ENCODE measurements at regions not wholly inside any gene's neighbourhood (a gene's known extent, or its start where the extent isn't known, plus 50 kb on each side); places are given as distances from the start of the nearest gene placed in this dataset.
"Not testable (repeated sequence)": the region's sequence is repeated elsewhere in the genome, so short reads cannot be mapped to it uniquely, and the experiment has no call there.

DNA sequence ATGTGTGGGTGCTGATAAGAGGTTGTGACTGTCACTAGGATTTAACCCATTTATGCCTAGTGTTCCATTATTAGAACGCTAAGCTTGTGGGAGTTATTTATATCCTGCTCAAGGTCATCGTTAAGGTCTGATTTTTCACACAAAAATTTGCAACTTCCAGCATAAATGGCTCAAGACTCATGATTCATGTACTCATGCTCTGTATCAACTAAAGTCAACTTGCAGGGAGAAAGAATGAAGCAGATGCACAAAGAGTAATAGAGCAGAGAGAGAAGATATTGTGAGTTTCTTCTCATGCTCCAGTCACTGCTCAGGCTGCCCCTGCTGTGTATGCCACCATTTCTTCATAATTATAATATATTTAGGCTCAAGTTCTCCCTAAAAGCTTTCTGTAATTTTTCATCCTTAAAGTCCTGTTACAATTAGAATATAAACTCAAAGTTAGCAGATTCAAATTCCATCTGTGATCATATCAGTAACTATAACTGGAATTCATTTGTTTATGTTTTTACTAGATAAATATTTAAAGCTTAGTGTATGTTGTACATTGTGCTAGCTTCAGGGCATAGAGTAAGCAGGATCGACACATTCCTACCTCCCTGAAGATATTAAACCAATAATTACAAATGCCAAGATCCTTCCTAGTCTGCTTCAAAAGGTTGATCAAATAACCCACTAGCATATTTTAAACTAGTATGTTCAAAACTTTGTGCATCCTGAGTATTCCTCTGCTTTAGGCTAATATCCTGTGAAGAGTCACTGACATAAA lies 136.7 kb downstream of the NUDT12 start:
- DNase-seq: no peak

DNA sequence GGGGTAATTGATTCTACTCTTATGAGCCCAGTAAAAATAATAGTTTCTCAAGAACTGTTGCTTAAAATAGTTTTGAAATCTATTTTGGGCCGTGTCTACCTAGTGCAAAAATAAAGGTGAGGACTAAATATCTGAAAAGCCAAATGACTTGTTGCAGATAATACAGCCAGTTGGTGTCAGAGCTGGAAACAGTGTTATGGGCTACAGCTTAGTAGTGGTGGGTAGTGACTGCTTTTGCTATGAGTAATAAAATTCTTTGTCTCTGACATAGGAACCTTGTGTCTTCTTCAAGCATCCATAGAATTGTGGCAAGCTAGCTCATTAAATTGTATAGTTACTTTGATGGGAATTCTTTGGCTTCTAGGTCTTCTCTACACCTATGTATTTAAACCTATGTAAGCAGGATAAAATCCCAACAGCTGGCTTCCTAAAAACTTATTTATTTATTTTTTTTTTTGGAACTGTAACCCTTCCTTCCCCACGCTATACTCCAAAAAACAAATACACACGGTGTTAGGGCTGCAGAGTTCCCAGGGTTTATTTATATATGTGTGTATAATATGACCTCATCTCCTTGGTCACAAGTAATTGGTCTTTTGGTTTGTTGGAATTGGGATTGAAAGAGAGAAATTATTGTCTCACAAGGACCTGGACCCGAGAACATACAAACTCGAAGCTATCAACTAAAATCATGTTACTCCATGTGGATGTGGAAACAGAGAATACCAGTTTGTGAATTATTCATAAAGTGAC lies 138.0 kb downstream of the NUDT12 start:
- no peak for DNase-seq

DNA sequence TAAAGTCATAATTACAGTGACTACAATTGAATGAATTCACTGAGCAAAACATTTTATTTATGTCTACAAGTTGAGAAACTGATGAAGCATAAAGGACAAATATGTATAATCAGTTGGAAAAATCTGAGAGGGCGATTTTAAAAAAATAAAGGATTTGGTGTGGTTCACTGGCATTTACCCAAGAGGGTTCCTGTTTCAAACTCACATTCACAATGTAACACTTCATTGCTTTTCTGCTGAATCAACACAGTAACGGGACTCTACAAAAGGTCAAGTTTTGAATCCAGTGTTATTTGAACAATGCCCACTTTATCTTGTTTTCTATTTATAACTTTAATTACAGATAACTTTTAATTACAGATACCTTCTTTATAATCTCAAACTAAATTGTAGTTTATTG lies 138.6 kb downstream of the NUDT12 start:
- DNase-seq: no peak

DNA sequence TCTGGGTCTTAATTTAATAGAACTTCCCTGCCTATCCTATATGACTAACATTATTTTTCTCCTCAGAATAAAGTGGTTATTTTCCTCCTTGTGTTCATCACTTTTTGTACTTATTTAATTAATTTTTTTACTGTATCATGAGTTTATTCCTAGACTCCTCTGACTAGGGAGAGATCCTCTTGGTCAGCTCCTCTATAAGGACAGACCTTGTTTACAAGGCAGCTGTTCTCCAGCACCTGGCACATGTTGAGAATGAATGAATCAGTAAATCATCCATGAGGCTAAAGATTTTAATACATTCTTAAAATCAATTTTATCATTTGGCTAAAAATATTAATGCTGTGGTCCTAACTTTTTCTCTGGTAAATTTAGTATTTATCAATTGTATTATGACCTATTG lies 139.8 kb downstream of the NUDT12 start:
- DNase-seq: no peak

DNA sequence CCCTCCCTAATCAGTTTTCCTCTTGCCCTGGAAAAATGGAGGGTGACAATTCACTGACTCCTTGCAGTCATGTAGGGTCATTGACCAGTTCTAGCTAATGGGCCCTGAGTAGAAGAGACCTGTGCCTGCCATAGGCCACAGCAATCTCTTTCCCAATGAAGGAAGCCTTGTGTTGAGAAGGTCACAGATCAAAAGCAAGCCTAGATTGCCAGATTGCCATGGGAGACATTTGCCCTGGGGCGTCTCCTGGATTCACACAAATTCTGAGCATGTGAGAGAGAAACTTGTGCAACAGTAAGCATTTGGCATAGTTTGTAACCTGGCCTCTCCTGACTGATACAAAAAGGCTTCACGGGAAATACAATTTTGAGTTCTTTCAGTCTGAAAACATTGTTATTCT lies 148.0 kb downstream of the NUDT12 start:
- DNase-seq: no peak

DNA sequence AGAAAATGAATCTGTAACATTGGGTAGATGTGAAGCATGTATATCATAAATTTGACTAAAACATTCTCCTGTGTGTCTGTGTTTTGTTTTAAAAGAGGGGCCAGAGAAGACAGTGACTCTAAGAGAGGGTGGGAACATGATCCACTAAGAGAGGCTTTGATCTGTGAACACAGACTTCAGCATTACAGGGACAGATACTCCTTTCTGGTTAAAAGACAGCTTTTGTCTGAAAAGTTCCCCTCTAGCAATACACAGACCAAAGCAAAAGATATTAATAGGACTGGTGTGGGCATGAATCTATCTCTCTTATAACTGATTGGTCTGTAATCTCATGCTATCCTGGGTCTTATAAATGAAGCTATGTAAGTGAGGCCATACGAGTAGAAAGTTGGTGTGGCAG lies 150.9 kb downstream of the NUDT12 start:
- no peak for DNase-seq

DNA sequence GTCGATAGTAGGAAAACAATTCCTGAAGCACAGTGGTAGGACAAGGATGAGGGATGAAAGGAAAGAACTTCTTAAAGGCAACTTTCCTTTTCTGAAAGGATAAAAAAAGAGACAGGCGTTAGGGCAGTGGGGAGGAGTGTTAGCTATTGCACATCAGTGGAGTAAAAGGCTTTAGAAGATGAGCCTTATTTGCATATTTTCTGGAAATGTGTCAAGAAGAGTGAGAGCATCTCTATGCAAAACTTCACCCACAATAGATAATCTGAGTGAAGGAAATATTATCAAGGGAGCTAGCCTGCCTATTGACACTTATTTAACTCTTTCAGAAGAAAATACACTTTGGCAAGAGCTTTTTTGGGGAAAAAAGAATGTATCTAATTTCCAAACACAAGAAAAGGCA lies 151.6 kb downstream of the MACIR start:
- DNase-seq: no peak

DNA sequence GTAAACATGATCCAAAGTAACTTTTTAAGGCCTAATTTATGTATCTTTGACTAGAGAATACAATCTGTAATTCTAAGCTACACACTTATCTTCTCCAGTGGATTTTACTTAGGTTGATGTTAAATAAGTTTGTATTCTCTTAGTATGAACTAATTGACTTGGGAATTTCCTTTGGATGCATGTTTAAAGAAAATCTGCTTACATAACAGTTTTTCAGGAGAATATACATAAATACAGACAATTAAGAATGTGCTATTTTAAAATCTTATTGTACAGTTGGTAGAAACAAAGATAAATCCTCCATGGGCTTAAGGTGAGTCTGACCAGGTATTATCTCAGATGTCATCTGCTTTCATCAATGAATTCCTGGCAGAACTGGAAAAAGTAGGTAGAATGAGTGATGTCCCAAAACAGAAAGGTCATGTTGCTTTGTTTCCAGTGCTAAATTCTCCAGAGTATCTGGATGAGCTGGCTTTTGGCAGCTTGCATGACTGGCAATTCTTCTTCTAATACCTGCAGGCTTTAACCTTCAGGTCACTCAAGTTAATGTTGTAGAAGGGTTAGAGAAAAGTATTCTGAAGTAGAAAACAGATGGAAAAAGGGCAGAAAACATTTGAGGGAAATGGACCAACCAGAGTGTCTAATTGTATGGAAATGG lies 150.6 kb downstream of the MACIR start:
- DNase-seq: no peak

DNA sequence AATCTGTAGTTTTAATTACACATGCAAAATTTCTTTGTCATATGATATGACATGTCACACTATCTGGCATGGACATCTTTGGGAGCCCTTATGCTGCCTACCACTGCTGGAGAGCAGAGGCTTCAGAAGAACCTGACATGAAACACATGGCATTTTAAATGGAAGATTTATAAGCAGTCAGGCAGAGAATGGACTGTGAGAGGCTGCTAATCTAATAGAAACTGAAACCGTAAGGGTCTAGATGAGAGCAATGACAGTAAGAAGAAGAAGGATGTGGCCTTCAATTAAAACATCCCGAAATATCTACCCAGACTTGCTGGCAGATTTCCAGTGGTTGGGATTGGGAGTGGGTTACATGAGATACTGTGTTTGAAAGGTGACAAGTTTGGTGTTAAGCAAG lies 149.8 kb downstream of the MACIR start:
- DNase-seq: no peak

DNA sequence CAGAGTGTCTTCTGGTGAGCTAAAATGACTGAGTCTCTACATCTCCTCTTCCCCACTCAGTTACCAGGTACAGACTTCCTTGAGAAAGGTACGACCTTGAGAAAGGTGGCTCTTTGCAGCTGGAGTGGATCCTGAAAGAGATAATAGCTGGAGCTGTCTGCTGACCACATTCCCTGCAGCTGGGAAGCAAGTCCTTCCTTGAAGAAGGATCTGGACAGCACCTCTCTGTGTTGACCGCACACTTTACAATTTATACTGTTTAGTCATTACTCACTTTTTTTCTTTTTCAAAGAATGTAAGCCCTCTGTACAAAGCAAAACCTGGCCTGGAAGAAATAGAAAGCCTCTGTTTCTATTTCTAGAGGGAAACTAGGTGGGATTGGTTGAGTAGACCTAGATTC lies 148.8 kb downstream of the MACIR start:
- no peak for DNase-seq

DNA sequence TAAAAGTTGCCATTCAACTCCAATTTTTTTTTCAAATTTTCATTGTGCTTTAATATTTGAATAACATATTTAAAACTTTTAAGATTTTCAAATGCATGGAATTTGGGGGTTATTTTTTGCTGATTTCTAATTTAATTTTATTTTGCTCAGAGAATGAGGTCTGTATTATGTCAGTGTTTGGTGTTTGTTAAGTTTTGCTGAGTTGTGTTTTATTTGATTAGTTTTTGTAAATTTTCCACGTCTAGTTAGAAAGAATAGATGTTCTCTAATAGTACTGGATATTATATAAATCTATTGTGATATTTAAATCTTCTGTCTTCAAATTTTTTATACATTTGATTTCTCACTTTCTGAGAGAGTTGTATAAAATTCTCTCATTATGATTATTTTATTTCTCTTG lies 145.9 kb downstream of the MACIR start:
- no peak for DNase-seq

DNA sequence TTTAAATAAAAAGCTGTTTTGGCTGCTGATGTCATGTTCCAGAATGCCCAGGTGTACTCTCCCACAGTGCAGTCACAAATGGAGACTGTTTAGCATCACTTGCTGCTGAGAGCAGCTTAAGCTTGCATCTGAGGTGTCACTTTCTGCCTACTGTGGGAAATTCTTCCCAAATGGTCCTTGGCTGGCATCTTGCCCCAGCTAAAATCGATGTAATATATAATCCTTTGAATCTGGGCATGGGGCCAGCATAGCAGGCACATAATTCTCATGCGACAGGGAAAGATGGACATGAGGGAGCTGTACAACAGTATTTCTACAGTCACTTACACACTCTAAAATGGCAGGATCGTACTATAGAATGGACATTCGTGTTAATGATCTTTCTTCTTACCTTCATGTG lies 144.3 kb downstream of the MACIR start:
- DNase-seq: no peak

DNA sequence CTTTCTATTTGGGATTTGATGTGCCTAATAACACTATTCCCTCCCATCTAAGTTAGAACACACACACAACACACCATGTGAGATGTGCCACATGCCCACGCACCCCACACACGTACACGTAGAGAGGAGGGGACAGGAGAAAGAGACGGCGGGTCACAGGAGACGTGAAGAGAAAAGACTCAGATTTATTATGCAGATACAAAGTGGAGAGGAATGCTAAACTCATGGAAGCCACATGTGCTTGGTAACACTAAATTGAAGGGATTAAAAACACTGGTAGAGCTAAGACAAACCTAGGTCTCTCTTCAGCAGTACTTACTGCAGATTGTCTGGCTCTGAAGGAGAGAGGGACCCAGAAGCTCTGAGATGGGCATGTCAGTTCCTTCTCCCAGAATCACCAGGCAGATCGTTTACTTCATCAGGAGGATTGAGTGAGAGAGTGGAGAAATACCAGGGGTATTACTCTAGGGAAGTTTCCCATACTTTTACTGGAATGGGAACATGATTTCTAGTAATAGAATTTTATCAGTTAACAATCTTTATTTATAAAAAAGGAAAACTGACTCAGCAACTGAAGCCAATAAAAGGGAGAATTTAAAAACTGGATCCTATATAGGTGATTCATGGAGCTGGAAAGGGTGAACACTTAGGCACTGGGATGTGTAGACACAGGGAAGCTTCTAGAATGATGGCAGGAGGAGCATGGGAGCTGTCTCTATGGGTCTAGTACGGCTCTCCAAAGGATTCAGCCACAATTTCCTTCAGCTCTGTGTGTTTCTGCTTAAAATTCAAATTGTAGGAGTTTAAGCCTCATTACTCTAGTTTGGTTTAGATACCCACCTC lies 139.4 kb downstream of the MACIR start:
- DNase-seq: peak; percentile 2

DNA sequence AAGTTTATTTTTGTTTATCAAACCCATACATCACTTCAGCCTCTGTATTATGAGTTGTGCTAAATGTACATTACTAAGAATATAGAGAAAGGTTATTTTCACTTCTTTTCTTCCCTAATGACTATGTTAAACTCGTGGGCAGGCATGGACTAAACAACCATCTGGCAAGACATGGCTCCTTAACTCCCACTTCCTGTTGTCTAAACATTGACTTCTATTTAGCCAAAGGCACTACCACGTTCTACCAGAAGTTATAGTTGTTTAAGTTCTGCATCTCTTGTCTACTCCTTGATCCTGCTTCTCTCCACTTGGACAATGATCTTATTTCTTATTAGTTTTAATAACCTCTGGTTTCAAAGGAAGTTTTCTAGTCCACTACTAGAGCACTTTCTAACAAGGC lies 136.1 kb downstream of the MACIR start:
- DNase-seq: peak; percentile 6

DNA sequence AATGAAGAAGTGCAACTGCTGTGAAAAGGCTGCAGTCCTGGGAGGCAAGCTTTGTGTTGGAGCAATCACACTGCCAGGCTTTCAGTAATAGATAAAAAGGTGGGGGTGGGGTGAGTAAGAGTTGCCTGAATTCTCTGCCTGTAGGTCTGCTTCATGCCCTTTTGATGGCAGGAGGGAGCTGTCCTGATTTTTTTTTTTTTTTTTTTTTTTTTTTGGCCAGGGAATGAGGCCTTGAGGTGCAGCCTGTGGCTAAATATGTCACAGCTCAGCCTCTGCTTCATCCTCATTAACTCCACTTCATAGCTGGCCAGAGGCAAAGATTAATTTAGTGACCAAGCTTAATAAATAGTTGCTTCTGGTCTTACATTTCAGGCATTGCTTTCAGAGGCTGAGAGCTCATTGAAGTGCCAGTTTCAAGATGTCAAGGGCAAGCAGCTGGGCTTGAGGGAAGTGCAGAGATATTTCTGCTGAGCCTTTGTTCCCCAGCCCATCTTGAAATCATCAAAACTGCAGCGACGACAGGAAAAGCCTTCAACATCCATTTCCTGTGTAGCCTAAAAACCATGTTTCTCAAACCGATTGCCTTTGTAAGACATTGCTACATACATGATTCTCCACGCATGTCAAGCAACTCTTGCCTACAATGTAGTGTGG lies 134.7 kb downstream of the MACIR start:
- DNase-seq: peak; percentile 38

DNA sequence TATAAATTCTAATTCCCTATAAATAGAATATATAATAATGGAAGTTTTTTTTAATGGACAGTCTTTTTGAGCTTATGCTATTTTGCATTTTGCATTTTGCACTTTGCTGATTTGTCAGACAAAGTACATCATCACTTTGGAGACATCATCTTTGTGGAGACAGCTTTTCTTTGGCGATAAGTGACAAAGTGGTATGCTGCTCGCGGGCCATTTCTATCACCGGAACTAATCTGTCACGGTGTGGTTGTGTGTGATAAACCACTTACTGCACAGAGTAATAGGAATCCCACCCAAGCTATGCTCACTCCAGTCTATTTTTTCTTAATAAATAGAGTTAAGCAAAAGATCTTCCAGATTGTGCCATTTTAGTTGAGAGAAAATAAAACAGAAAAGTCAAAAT lies 133.1 kb downstream of the MACIR start:
- peak; percentile 68 for DNase-seq

DNA sequence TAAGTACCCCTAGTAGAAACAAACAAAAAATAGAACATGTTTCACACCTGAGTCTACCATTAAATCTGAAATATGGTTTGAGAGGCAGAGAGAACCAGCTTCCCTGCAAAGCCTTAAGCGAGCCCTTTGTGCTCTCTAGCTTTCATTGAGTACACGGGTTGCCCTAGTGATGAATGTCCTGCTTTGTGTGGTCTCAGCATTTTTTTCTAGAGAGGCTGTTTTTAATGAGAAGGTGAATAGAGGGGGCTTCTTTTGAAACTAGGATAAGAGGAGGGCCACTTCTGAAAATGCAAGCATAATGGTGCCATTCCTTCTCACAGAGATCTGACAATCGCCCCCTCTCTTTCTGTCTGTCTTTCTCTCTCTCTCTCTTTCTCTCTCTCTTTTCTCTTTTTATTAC lies 131.3 kb downstream of the MACIR start:
- no peak for DNase-seq

DNA sequence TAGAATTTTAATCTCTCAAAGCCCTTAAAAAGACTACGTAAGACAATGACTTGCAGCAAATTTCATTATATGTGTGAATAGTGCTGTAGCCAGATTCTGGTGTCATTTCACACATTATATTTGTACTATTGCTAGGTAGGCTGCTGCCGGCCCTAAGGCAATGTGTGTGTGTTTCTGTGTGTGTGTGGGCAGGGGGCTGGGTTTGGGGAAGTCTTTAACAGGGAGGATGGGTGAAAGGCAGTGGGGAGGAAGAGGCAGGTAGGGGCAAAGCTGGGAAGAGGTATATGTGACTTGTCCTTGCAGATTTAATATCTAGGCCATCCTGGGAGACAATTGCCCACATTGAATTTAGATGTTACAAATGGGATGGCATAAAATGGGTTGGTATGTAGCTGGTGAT lies 130.8 kb downstream of the MACIR start:
- DNase-seq: no peak

DNA sequence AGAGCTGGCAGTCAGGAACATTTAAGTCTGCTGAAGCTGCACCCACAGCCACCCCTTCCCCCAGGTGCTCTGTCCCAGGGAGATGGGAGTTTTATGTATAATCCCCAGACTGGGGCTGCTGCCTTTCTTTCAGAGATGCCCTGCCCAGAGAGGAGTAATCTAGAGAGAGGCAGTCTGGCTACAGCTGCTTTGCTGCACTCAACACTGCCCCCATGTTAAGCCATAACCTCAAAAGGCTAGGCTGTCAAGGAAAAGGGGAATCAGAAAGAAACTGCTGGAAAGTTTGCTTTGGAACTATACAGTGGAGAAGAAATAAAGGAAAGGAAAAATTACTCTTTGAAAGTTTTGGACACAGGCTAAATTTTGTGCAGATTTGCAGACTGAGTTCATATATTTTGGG lies 127.2 kb downstream of the MACIR start:
- DNase-seq: no peak

DNA sequence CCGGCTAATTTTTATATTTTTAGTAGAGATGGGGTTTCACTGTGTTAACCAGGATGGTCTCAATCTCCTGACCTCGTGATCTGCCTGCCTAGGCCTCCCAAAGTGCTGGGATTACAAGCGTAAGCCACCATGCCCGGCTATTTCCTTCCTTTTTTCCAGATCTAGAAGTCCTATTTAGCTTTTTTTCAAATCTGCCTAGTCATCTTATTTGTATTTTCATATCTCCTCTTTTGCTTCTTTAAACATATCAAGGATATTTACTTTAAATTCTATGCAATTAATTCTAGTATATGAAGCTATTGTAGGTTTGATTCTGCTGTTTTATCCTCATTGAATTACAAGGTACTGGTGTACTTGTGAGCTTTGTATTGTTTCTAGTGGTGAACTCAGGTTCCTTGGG lies 119.1 kb downstream of the MACIR start:
- not testable (repeated sequence) for DNase-seq

DNA sequence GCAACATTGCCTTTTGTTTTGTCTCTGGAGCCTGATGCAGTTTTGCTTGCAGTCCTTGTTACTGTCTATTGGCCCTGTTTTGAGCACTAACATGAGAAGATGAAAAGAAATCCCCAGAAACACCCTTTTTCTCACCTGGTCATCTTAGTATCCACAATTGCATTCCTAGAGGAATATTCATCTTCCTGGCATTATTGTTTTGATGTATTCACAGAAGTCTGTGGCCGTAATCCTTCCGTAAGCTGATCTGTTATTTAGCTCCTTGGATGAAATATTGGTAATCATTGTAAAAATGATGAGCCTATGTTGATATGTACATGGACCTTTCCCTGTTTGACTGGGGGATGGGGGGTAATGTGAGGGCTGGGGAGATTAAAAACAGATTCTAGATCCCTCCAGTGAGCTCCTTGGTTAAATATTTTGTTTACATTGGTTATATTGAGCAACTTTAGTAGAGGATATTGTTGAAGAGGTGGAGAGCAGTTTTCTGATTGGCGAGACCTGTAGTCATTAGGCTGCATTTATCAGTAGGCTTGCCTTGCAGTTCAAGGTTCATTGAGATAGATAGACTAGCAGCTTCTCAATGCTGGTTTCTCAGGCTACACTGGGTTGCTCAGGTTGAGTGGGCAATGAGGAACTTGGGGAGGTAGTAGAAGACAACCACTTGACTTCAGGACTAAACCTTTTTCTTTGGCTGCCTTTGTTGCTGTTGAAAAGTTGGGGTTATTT lies 117.5 kb downstream of the MACIR start:
- DNase-seq: no peak

DNA sequence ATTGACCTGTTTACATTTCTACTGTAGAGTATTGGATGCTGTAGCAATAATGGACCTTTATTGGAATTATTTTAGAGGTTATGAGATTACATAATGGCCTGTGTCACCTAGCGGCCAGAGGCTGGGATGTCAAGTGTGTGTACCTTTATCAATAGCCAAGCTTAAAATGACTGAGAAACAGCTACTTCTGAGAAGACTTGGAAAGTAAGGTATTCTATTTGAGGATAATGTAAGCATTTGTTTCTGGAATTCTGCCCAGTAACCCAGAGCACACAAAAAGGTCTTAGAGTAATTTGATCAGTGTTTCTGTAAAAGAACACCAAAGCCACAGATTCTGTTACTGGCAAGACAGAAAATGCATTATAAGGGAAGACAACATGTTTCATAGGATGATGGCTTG lies 116.8 kb downstream of the MACIR start:
- DNase-seq: no peak
